Mesendoderm (in vitro differentiated cells): ENCODE measurements at regions not wholly inside any gene's neighbourhood (a gene's known extent, or its start where the extent isn't known, plus 50 kb on each side); places are given as distances from the start of the nearest gene placed in this dataset.
A peak's percentile ranks its signal among the peaks of the same experiment; 100 is the strongest.
"Not testable (repeated sequence)": the region's sequence is repeated elsewhere in the genome, so short reads cannot be mapped to it uniquely, and the experiment has no call there.

Experiments used
- DNase-seq: peaks from one replicate; pipeline ENCODE4 v3.0.0; 2013
- H2AK5ac ChIP-seq: 2 replicates; pipeline ENCODE4 v1.6.1; 2013; ENCODE audit warnings: low read length, inconsistent platforms
- H2BK120ac ChIP-seq: 2 replicates; pipeline ENCODE4 v1.6.1; 2013; ENCODE audit warnings: low read depth, mild to moderate bottlenecking, low read length, moderate library complexity, mixed read lengths
- H2BK15ac ChIP-seq: replicated peaks from 2 replicates; pipeline ENCODE4 v1.6.1; 2013; ENCODE audit warnings: low read depth, mild to moderate bottlenecking, moderate library complexity
- H2BK5ac ChIP-seq: 2 replicates; pipeline ENCODE4 v1.6.1; 2013; ENCODE audit warnings: low read length, inconsistent platforms
- H3K18ac ChIP-seq: 2 replicates; pipeline ENCODE4 v1.6.1; 2013; ENCODE audit warnings: mild to moderate bottlenecking, low read length, mixed read lengths
- H3K23ac ChIP-seq: one replicate; pipeline ENCODE4 v1.6.1; 2013; ENCODE audit warnings: low read length
- H3K27ac ChIP-seq: 2 replicates; pipeline ENCODE4 v1.5.1; 2013; ENCODE audit warnings: low read depth, mild to moderate bottlenecking, inconsistent platforms, low read length, moderate library complexity
- H3K27me3 ChIP-seq: 2 replicates; pipeline ENCODE4 v1.6.1; 2013; ENCODE audit warnings: low read length, control low read depth, mild to moderate bottlenecking, inconsistent platforms; ENCODE audit not compliant: insufficient read depth, poor library complexity
- H3K36me3 ChIP-seq: 2 replicates; pipeline ENCODE4 v1.6.1; 2013; ENCODE audit warnings: low read length, inconsistent platforms; ENCODE audit not compliant: control insufficient read depth, insufficient read depth
- H3K4ac ChIP-seq: one replicate; pipeline ENCODE4 v1.6.1; 2013; ENCODE audit warnings: low read depth, mild to moderate bottlenecking, low read length, moderate library complexity
- H3K4me1 ChIP-seq: 2 replicates; pipeline ENCODE4 v1.6.1; 2013; ENCODE audit warnings: low read depth, low read length, inconsistent platforms; ENCODE audit not compliant: control insufficient read depth
- H3K4me2 ChIP-seq: 2 replicates; pipeline ENCODE4 v1.6.1; 2013; ENCODE audit warnings: low read length
- H3K4me3 ChIP-seq: 2 replicates; pipeline ENCODE4 v1.5.1; 2013; ENCODE audit warnings: mild to moderate bottlenecking, low read length
- H3K56ac ChIP-seq: one replicate; pipeline ENCODE4 v1.6.1; 2013; ENCODE audit warnings: low read length
- H3K79me1 ChIP-seq: 2 replicates; pipeline ENCODE4 v1.6.1; 2013; ENCODE audit warnings: low read length, inconsistent platforms
- H3K79me2 ChIP-seq: 2 replicates; pipeline ENCODE4 v1.6.1; 2013; ENCODE audit warnings: mild to moderate bottlenecking, low read length; ENCODE audit not compliant: control insufficient read depth, insufficient read depth
- H3K9ac ChIP-seq: 2 replicates; pipeline ENCODE4 v1.6.1; 2013; ENCODE audit warnings: low read length, inconsistent platforms
- H4K5ac ChIP-seq: one replicate; pipeline ENCODE4 v1.6.1; 2013; ENCODE audit warnings: low read length
- H4K8ac ChIP-seq: one replicate; pipeline ENCODE4 v1.6.1; 2013; ENCODE audit warnings: low read depth, mild to moderate bottlenecking, control low read depth, low read length, moderate library complexity
- WGBS: extraction: QIAGEN DNeasy Blood & Tissue Kit; methylation state at CpG from one replicate; pipeline ENCODE4 v1.1.7; 2013; ENCODE audit warnings: low lambda C conversion rate, missing lambda C conversion rate; ENCODE audit not compliant: insufficient coverage; ENCODE audit errors: extremely low coverage; 5-methylcytosine and 5-hydroxymethylcytosine counted together

GRCh38 chr6:15909290-15910070 is 219.4 kb upstream of the MYLIP start:
- Histone ChIP-seq H3K79me1 (no peaks in the 10 kb centered on the region), H3K36me3 (no peaks in the 10 kb centered on the region), H3K4me3 (no peak overlapping the region)

GRCh38 chr6:15908871-15909270 is 220.0 kb upstream of the MYLIP start:
- no peak overlapping the region for H3K18ac ChIP-seq
- H3K9ac ChIP-seq, result no peak overlapping the region
- no peak overlapping the region for H3K4me2 ChIP-seq
- no peak overlapping the region for H2BK120ac ChIP-seq
- WGBS, result 100% methylated on average over 2 of the region's 5 CpGs
- no peaks in the 10 kb centered on the region for H3K79me1 ChIP-seq
- H3K56ac ChIP-seq, result no peak overlapping the region
- no peaks in the 10 kb centered on the region for H3K79me2 ChIP-seq
- DNase-seq, result no peak
- no peak overlapping the region for H2BK5ac ChIP-seq
- no peaks in the 10 kb centered on the region for H3K27me3 ChIP-seq
- H4K8ac ChIP-seq, result no peak overlapping the region
- H3K23ac ChIP-seq, result no peak overlapping the region
- no peak overlapping the region for H2BK15ac ChIP-seq
- H3K4me1 ChIP-seq, result peaks cover 4% of the 10 kb centered on the region
- no peak overlapping the region for H4K5ac ChIP-seq
- H3K4ac ChIP-seq, result no peak overlapping the region
- no peak overlapping the region for H3K4me3 ChIP-seq
- H3K27ac ChIP-seq, result no peak overlapping the region
- H3K36me3 ChIP-seq, result no peaks in the 10 kb centered on the region
- H2AK5ac ChIP-seq, result no peak overlapping the region

More at GRCh38 chr6:15909290-15910070, 219.4 kb upstream of the MYLIP start:
- Histone ChIP-seq H3K4me2 (no peak overlapping the region), H2BK120ac (no peak overlapping the region), H4K8ac (no peak overlapping the region), H3K4ac (no peak overlapping the region), H4K5ac (no peak overlapping the region), H2BK15ac (no peak overlapping the region), H3K18ac (no peak overlapping the region), H3K27ac (no peak overlapping the region), H3K9ac (no peak overlapping the region), H3K4me1 (peaks cover 4% of the 10 kb centered on the region), H2AK5ac (no peak overlapping the region), H3K27me3 (no peaks in the 10 kb centered on the region), H2BK5ac (no peak overlapping the region), H3K79me2 (no peaks in the 10 kb centered on the region), H3K23ac (no peak overlapping the region), H3K56ac (no peak overlapping the region)
- no CpG with 5 or more reads among the region's 10 CpGs for WGBS
- no peak for DNase-seq

- no peak overlapping the region for H3K27ac ChIP-seq
- H3K79me2 ChIP-seq, result no peaks in the 10 kb centered on the region
Measured at GRCh38 chr6:15907914-15908518, 220.9 kb upstream of the MYLIP start.

GRCh38 chr6:15907220-15907913 is 221.5 kb upstream of the MYLIP start:
- not testable (repeated sequence) for H3K27ac ChIP-seq, H2BK120ac ChIP-seq, H3K79me2 ChIP-seq, DNase-seq, H2AK5ac ChIP-seq, H3K4ac ChIP-seq, H3K27me3 ChIP-seq, H3K23ac ChIP-seq, H3K4me2 ChIP-seq, H3K18ac ChIP-seq, H2BK5ac ChIP-seq, H3K79me1 ChIP-seq, H3K4me1 ChIP-seq, H3K9ac ChIP-seq, H3K56ac ChIP-seq, H3K36me3 ChIP-seq, H2BK15ac ChIP-seq, H3K4me3 ChIP-seq, H4K5ac ChIP-seq, H4K8ac ChIP-seq
- WGBS, result no CpG with 5 or more reads among the region's 7 CpGs

More at GRCh38 chr6:15907914-15908518, 220.9 kb upstream of the MYLIP start:
- Histone ChIP-seq H3K18ac (no peak overlapping the region), H2AK5ac (no peak overlapping the region), H3K4me1 (peaks cover 4% of the 10 kb centered on the region), H2BK5ac (no peak overlapping the region), H2BK120ac (no peak overlapping the region), H4K8ac (no peak overlapping the region), H3K4ac (no peak overlapping the region), H3K56ac (no peak overlapping the region), H2BK15ac (no peak overlapping the region), H3K4me2 (no peak overlapping the region), H4K5ac (no peak overlapping the region), H3K9ac (no peak overlapping the region), H3K27me3 (no peaks in the 10 kb centered on the region), H3K4me3 (no peak overlapping the region), H3K23ac (no peak overlapping the region), H3K36me3 (no peaks in the 10 kb centered on the region), H3K79me1 (no peaks in the 10 kb centered on the region)
- DNase-seq, result peak; percentile 37
- no CpG with 5 or more reads among the region's 11 CpGs for WGBS

- Histone ChIP-seq H3K56ac (peak overlapping the region; percentile 11), H2AK5ac (no peak overlapping the region), H2BK15ac (no peak overlapping the region), H3K4ac (no peak overlapping the region), H3K79me1 (no peaks in the 10 kb centered on the region), H4K5ac (no peak overlapping the region), H3K4me1 (peaks cover 4% of the 10 kb centered on the region), H2BK120ac (no peak overlapping the region), H3K27me3 (no peaks in the 10 kb centered on the region), H3K27ac (no peak overlapping the region), H2BK5ac (no peak overlapping the region), H3K18ac (no peak overlapping the region), H3K4me2 (no peak overlapping the region), H3K23ac (no peak overlapping the region), H3K4me3 (no peak overlapping the region), H4K8ac (no peak overlapping the region), H3K9ac (no peak overlapping the region), H3K36me3 (no peaks in the 10 kb centered on the region), H3K79me2 (no peaks in the 10 kb centered on the region)
- DNase-seq, result no peak
- no CpG with 5 or more reads among the region's 10 CpGs for WGBS
Measured at GRCh38 chr6:15906420-15907016, 222.4 kb upstream of the MYLIP start.
